HFF-Myc (cell line): ENCODE measurements at regions not wholly inside any gene's neighbourhood (a gene's known extent, or its start where the extent isn't known, plus 50 kb on each side); places are given as distances from the start of the nearest gene placed in this dataset.

Experiments used
- DNase-seq: peaks from one replicate; pipeline ENCODE4 v3.0.0-alpha.2; 2011; ENCODE audit warnings: low read depth; ENCODE audit errors: extremely low read depth
- H3K4me3 ChIP-seq: replicated peaks from 2 replicates; pipeline ENCODE4 v1.5.1; 2011; ENCODE audit warnings: low read depth, mild to moderate bottlenecking, control low read depth, low read length
- TF ChIP-seq, protein P1 (sequence below): IDR thresholded peaks from 2 replicates; pipeline ENCODE4 v1.5.1; 2012; ENCODE audit warnings: mild to moderate bottlenecking, low read depth, low read length, control low read depth; ENCODE audit errors: missing control alignments

DNA sequence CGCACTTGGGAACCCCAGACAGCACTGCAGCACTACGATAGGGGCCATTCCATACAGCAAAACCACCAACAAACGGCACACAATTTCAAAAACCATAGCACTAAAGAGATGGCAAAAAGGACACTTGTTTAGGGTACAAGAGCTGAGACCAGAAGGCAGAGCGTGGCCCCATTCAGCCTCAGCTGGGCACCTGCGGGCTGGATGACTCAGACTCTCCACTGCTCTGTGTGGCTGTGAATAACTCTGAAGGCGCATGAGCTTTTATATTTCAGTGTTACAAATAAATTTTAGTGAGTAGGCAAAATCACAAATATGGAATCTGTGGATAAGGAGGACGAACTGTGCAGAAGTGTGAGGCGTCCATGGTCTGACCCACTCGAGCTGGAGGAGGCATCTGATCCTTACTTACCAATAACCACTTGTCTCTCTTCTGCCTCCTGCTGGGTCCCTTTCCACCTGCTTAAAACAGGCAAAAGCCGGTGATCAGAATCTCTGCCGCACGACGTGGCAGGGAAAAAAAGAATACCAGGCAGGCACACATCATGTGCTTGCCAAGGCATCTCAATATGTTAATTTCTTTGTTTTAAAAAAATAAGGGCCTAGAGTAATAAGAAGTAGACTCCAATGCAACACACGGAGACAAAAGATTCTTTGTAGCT lies 325.7 kb downstream of the SHANK2 start:
- TF ChIP-seq, protein P1, sequence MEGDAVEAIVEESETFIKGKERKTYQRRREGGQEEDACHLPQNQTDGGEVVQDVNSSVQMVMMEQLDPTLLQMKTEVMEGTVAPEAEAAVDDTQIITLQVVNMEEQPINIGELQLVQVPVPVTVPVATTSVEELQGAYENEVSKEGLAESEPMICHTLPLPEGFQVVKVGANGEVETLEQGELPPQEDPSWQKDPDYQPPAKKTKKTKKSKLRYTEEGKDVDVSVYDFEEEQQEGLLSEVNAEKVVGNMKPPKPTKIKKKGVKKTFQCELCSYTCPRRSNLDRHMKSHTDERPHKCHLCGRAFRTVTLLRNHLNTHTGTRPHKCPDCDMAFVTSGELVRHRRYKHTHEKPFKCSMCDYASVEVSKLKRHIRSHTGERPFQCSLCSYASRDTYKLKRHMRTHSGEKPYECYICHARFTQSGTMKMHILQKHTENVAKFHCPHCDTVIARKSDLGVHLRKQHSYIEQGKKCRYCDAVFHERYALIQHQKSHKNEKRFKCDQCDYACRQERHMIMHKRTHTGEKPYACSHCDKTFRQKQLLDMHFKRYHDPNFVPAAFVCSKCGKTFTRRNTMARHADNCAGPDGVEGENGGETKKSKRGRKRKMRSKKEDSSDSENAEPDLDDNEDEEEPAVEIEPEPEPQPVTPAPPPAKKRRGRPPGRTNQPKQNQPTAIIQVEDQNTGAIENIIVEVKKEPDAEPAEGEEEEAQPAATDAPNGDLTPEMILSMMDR = no peak
- DNase-seq = no peak
- H3K4me3 ChIP-seq = no peak overlapping the region

DNA sequence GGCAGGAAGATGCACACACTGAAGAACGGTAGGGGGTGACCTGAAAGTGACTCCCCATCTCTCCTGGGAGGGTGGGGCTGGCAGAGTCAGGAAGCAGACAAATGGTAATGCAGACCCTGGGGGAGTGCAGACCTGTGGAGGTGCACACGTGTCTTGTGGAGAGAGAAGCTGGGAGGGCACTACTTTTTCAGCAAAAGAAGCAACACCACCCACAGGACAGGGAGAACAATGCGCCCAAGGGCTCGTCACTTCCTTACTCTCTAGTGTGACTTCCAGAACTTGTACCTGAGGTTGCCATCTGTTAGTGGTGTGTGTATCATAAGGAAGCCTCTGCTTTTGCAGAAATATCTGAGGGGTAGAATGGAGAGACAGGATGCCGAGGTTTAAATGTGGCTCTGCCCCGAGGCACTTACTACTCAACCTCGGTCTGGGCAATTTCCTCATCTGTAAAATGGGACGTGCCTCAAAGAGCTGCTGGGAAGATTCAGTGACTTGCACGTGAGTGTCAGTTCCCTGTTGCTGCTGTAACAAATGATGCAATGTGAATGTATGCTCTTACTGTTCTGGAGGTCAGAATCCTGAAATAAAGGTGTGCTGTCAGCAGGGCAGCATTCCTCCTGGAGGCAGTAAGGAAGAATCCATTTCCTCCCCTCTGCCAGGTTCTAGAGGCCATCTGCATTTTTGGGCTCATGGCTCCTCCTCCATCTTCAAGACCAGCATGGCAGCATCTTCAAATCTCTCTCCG lies 323.4 kb downstream of the SHANK2 start:
- DNase-seq = no peak
- no peak overlapping the region for H3K4me3 ChIP-seq
- TF ChIP-seq, protein P1 = no peak

- no peak for DNase-seq
- H3K4me3 ChIP-seq = no peak overlapping the region
- TF ChIP-seq, protein P1 = no peak
These were observed 322.2 kb downstream of the SHANK2 start for GRCh38 chr11:70930215-70930614.

GRCh38 chr11:70931430-70931829 lies 320.9 kb downstream of the SHANK2 start:
- DNase-seq = no peak
- H3K4me3 ChIP-seq = no peak overlapping the region
- TF ChIP-seq, protein P1 = no peak

- H3K4me3 ChIP-seq = no peak overlapping the region
- no peak for DNase-seq
- TF ChIP-seq, protein P1 = no peak
These were observed 318.3 kb downstream of the SHANK2 start for GRCh38 chr11:70933981-70934583.

DNA sequence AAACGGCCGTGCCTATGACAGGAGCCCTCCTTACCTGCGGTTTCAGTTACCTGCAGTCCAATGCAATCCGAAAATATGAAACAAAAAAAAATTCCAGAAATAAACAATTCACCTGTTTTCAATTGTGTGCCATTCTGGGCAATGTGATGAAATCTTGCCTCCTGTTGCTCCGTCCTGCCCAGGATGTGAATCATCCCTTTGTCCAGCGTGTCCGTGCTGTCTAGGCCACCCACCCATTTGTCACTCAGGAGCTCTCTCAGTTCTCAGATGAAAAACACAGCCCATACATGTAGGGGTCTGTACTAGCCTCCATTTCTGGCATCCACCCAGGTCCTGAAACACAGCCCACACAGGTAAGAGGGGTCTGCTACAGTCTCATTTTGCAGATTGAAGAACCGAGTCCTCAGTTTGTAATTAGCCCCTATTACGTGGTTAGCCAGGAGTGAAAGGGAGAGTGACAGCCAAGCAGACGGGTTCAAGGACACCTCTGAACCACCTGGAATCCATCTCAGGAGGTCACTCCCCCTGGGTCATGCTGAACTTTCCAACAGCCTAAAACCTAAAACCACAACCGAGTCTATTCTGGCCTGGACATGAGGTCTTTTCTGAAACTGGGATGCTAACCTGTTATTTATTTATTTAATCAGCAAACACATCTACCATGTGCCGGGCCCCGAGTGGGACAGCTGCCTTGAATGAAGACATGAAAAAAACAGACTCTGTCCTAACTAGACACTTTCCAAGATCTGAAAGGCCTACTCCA lies 317.2 kb downstream of the SHANK2 start:
- TF ChIP-seq, protein P1 = no peak
- no peak overlapping the region for H3K4me3 ChIP-seq
- no peak for DNase-seq
